ENCODE measurements at regions not wholly inside any gene's neighbourhood (a gene's known extent, or its start where the extent isn't known, plus 50 kb on each side); places are given as distances from the start of the nearest gene placed in this dataset.

DNA sequence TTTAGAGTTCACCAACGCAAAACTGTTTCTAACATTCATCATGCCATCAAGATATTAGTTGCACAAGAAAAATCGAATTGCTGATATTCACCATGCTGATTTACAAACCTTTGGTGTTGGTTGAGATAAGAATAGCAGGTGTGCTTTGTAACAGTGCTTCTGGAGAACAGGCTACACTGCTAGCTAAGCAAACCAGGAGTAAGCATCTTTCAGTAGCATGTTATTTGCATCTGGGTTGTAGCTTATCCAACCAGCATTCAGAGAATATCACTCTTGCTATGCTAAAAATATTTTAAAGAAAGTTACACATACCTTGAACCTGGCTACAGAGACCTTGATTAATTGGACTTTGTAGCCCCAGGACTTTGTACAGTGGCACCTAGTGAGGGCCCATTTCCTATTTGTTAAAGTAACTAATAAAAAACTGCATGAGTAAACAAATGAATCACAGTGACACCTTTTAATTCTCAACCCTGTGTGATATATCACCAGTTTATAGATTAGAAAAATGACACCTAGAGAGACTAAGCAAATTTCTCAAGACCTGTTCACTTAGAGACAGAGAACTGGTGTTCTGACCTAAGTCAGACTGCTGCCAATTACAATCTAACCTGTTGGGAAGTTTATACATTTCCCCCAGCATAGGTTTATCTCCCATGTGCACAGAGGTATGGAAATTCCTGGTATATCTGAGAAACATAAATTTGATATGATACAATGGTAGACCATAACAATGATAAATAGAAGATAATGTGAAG lies 435.5 kb upstream of the TGFBR2 start:
- H3K36me3 ChIP-seq (ENCODE audit: insufficient read depth, low read depth, low read length) = no peaks in the 10 kb centered on the region
- no peak overlapping the region for H3K27ac ChIP-seq (ENCODE audit: low read length)
- no peaks in the 10 kb centered on the region for H3K27me3 ChIP-seq (ENCODE audit: insufficient read depth, low read length)
- H3K9me3 ChIP-seq (ENCODE audit: insufficient read depth, low read depth, low read length) = no peaks in the 10 kb centered on the region
- no peak overlapping the region for H3K9ac ChIP-seq (ENCODE audit: low read depth, low read length)
- no peak overlapping the region for H3K4me3 ChIP-seq (ENCODE audit: low read length)
- H3K4me1 ChIP-seq (ENCODE audit: insufficient read depth, low read length) = peaks cover 5% of the 10 kb centered on the region; the same call in 1 of the 2 replicates

DNA sequence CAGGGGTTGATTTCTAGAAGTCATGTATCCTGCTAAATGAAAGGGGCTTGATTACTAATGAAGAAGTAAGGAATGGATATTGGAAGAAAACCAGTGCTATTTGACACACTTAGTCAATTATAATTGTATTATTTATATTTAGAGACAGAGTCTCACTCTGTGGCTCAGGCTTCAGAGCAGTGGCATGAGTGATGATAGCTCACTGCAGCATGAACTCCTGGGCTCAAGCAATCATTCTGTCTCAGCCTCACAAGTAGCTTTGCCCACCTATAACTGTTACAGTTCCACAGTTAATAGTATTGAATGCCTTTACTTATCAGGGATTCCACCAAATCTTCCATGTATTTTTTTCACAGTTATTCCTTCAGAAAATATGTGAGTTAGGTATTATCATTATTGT lies 432.0 kb upstream of the TGFBR2 start:
- Histone ChIP-seq H3K27ac (ENCODE audit: low read length) (no peak overlapping the region), H3K4me3 (ENCODE audit: low read length) (no peak overlapping the region), H3K27me3 (ENCODE audit: insufficient read depth, low read length) (no peaks in the 10 kb centered on the region), H3K9ac (ENCODE audit: low read depth, low read length) (no peak overlapping the region), H3K36me3 (ENCODE audit: insufficient read depth, low read depth, low read length) (no peaks in the 10 kb centered on the region), H3K4me1 (ENCODE audit: insufficient read depth, low read length) (no peaks in the 10 kb centered on the region), H3K9me3 (ENCODE audit: insufficient read depth, low read depth, low read length) (no peaks in the 10 kb centered on the region)

DNA sequence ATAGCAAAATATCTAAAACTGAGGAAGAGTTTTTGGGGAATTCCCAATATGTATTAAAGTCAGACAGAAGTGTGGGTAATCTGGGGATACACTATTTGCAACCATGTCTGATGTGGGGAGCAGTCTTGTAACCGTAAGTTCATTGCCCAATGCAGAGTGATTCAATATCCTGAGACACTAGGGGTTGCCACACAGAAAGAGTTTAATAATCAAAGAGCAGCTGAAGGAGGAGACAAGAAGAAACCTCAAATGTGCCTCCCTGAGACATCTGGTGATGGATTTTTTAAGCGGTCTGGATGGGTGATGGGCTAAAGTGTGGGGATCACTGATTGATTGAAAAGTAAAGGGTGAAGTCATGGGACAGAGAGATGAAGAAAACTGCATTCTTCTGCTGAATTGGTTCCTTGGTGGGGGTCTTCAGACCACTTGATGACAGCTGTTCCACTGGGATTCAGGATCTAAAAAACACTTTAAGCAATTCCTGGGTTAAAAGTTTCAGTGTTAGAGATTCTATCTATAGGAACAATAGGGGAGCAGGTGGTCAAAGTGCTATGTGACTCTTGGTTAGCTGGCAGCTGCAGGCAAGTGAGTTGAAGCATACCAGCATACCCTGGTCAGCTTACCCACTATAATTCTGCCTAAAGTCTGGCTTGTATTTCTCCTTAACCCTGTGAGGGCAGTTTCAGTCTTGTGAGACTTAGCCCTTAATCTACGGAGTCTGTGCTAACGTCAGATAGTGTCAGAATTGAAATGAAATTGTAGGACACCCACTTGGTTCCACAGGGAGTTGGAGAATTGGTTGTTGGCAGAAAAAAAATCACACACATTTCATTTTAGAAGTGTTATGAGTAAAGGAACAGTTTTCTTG lies 425.9 kb upstream of the TGFBR2 start:
- Histone ChIP-seq H3K27ac (ENCODE audit: low read length) (no peak overlapping the region), H3K27me3 (ENCODE audit: insufficient read depth, low read length) (no peaks in the 10 kb centered on the region), H3K4me1 (ENCODE audit: insufficient read depth, low read length) (no peaks in the 10 kb centered on the region), H3K9me3 (ENCODE audit: insufficient read depth, low read depth, low read length) (no peaks in the 10 kb centered on the region), H3K36me3 (ENCODE audit: insufficient read depth, low read depth, low read length) (no peaks in the 10 kb centered on the region), H3K9ac (ENCODE audit: low read depth, low read length) (no peak overlapping the region), H3K4me3 (ENCODE audit: low read length) (no peak overlapping the region)

GRCh38 chr3:30181178-30181465 lies 425.3 kb upstream of the TGFBR2 start:
- Histone ChIP-seq H3K27ac (ENCODE audit: low read length) (no peak overlapping the region), H3K4me1 (ENCODE audit: insufficient read depth, low read length) (no peaks in the 10 kb centered on the region), H3K27me3 (ENCODE audit: insufficient read depth, low read length) (no peaks in the 10 kb centered on the region), H3K9me3 (ENCODE audit: insufficient read depth, low read depth, low read length) (no peaks in the 10 kb centered on the region), H3K9ac (ENCODE audit: low read depth, low read length) (no peak overlapping the region), H3K4me3 (ENCODE audit: low read length) (no peak overlapping the region), H3K36me3 (ENCODE audit: insufficient read depth, low read depth, low read length) (no peaks in the 10 kb centered on the region)

DNA sequence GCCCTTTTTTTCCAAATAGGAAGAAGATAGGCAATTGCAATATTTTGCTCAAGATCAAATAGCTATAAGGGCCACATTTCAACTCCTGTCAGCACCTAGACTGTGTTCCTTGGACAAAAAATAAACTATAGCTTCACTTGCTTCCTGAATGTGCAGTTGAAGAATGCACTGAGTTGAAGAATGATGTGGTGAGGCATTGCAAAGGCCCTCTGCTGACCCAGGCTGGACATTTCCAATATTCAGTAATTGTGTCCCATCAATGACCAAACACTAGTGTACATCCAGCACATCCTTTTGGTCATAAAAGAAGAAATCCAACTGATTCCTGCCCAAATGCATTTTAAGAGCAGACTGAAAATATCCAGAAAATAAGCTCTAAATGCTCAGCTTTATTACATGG lies 424.8 kb upstream of the TGFBR2 start:
- no peaks in the 10 kb centered on the region for H3K9me3 ChIP-seq (ENCODE audit: insufficient read depth, low read depth, low read length)
- no peak overlapping the region for H3K4me3 ChIP-seq (ENCODE audit: low read length)
- no peak overlapping the region for H3K27ac ChIP-seq (ENCODE audit: low read length)
- H3K36me3 ChIP-seq (ENCODE audit: insufficient read depth, low read depth, low read length) = no peaks in the 10 kb centered on the region
- H3K27me3 ChIP-seq (ENCODE audit: insufficient read depth, low read length) = no peaks in the 10 kb centered on the region
- H3K9ac ChIP-seq (ENCODE audit: low read depth, low read length) = no peak overlapping the region
- H3K4me1 ChIP-seq (ENCODE audit: insufficient read depth, low read length) = no peaks in the 10 kb centered on the region

DNA sequence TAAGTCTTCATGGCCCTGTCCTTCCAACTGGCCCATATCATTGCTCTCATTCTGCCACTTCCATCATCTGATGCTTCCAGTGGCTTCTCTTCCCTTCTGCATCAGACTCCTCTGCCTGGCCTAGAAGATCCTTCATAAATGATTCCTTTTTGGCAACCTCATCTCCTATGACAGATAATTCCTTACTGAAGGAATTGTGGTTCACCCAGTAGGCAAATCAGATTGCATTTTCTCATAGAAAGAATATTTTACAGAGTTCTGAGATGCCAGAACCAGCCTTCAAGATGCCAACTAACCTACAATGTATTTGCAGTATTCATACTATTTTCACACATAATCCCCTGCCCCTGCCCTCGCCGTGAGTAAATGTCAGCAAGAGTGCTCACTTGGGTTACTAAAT lies 423.0 kb upstream of the TGFBR2 start:
- H3K9me3 ChIP-seq (ENCODE audit: insufficient read depth, low read depth, low read length) = no peaks in the 10 kb centered on the region
- no peak overlapping the region for H3K9ac ChIP-seq (ENCODE audit: low read depth, low read length)
- H3K27ac ChIP-seq (ENCODE audit: low read length) = no peak overlapping the region
- H3K36me3 ChIP-seq (ENCODE audit: insufficient read depth, low read depth, low read length) = no peaks in the 10 kb centered on the region
- no peaks in the 10 kb centered on the region for H3K27me3 ChIP-seq (ENCODE audit: insufficient read depth, low read length)
- H3K4me1 ChIP-seq (ENCODE audit: insufficient read depth, low read length) = peaks cover 3% of the 10 kb centered on the region; the same call in 1 of the 2 replicates
- no peak overlapping the region for H3K4me3 ChIP-seq (ENCODE audit: low read length)

DNA sequence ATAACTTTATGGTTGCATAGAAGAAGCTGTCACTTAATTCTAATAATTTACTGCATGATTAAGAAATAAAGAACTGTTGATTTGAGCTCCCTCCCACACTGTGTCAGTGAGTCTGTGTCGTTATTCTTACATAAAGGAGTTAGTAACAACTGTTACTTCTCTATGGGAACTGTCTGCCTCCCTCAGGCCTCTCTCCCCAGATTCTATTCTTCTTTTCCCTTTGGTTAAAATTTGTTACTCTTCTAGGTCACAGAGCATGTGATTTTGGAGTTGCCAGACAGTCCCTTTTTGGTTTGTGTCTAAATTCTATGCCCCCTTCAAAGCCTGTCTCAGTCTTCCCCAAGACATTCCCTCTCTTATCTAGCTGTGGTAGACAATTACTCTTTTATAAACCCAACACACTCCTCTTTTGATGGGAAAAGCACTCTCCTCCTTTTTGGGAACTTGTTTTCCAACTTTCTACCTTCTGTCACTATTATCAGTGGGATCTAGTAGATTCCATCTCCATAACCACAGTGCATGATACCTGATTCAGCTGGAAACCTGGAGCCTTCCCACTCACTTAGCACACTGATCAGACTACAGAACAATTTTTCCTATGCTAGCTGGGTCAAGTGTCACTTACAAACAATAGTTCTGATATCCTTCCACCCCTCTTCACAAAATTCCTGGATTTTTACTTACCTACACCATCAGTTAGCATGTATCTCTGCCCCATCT lies 422.1 kb upstream of the TGFBR2 start:
- Histone ChIP-seq H3K9me3 (ENCODE audit: insufficient read depth, low read depth, low read length) (no peaks in the 10 kb centered on the region), H3K27ac (ENCODE audit: low read length) (no peak overlapping the region), H3K9ac (ENCODE audit: low read depth, low read length) (no peak overlapping the region), H3K4me3 (ENCODE audit: low read length) (no peak overlapping the region), H3K27me3 (ENCODE audit: insufficient read depth, low read length) (no peaks in the 10 kb centered on the region), H3K4me1 (ENCODE audit: insufficient read depth, low read length) (peaks cover 3% of the 10 kb centered on the region; the same call in 1 of the 2 replicates), H3K36me3 (ENCODE audit: insufficient read depth, low read depth, low read length) (no peaks in the 10 kb centered on the region)

- Histone ChIP-seq H3K27me3 (ENCODE audit: insufficient read depth, low read length) (no peaks in the 10 kb centered on the region), H3K9ac (ENCODE audit: low read depth, low read length) (no peak overlapping the region), H3K27ac (ENCODE audit: low read length) (no peak overlapping the region), H3K9me3 (ENCODE audit: insufficient read depth, low read depth, low read length) (no peaks in the 10 kb centered on the region), H3K36me3 (ENCODE audit: insufficient read depth, low read depth, low read length) (no peaks in the 10 kb centered on the region), H3K4me3 (ENCODE audit: low read length) (no peak overlapping the region), H3K4me1 (ENCODE audit: insufficient read depth, low read length) (peaks cover 3% of the 10 kb centered on the region; the same call in 1 of the 2 replicates)
Measured at GRCh38 chr3:30185872-30186271, 420.5 kb upstream of the TGFBR2 start.

DNA sequence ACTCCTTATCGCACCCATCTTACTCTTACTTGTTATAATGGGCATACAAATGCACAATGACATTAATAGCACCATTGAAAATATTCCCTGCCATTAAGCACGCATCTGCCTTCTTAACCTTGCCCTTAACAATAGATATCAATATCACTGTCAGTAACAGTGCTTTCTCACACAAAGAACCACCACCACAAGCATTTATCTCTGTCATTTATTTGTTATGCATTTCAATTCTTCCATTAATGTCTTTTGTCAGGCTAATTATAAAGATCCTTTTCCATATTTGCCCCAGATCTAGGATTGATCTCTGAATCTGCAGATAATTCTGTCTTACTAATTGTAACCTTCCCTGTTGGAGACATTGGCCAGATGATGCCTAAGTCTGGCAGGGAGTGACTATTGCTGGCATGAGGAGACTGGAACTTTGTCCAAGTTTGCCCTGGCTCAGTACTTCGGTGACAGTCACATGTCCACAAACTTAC lies 419.6 kb upstream of the TGFBR2 start:
- H3K9me3 ChIP-seq (ENCODE audit: insufficient read depth, low read depth, low read length) = no peaks in the 10 kb centered on the region
- H3K27me3 ChIP-seq (ENCODE audit: insufficient read depth, low read length) = no peaks in the 10 kb centered on the region
- H3K9ac ChIP-seq (ENCODE audit: low read depth, low read length) = no peak overlapping the region
- H3K27ac ChIP-seq (ENCODE audit: low read length) = no peak overlapping the region
- H3K36me3 ChIP-seq (ENCODE audit: insufficient read depth, low read depth, low read length) = no peaks in the 10 kb centered on the region
- H3K4me1 ChIP-seq (ENCODE audit: insufficient read depth, low read length) = peaks cover 3% of the 10 kb centered on the region; the same call in 1 of the 2 replicates
- no peak overlapping the region for H3K4me3 ChIP-seq (ENCODE audit: low read length)

GRCh38 chr3:30187366-30187765 lies 419.0 kb upstream of the TGFBR2 start:
- peaks cover 3% of the 10 kb centered on the region; the same call in 1 of the 2 replicates for H3K4me1 ChIP-seq (ENCODE audit: insufficient read depth, low read length)
- H3K4me3 ChIP-seq (ENCODE audit: low read length) = no peak overlapping the region
- H3K27ac ChIP-seq (ENCODE audit: low read length) = no peak overlapping the region
- H3K27me3 ChIP-seq (ENCODE audit: insufficient read depth, low read length) = no peaks in the 10 kb centered on the region
- H3K9me3 ChIP-seq (ENCODE audit: insufficient read depth, low read depth, low read length) = no peaks in the 10 kb centered on the region
- H3K9ac ChIP-seq (ENCODE audit: low read depth, low read length) = no peak overlapping the region
- no peaks in the 10 kb centered on the region for H3K36me3 ChIP-seq (ENCODE audit: insufficient read depth, low read depth, low read length)

GRCh38 chr3:30188713-30189112 lies 417.7 kb upstream of the TGFBR2 start:
- Histone ChIP-seq H3K4me3 (ENCODE audit: low read length) (no peak overlapping the region), H3K9ac (ENCODE audit: low read depth, low read length) (no peak overlapping the region), H3K27ac (ENCODE audit: low read length) (no peak overlapping the region)

More at GRCh38 chr3:30188713-30189112, 417.7 kb upstream of the TGFBR2 start:
- H3K4me1 ChIP-seq (ENCODE audit: insufficient read depth, low read length) = peaks cover 3% of the 10 kb centered on the region; the same call in 1 of the 2 replicates
- no peaks in the 10 kb centered on the region for H3K36me3 ChIP-seq (ENCODE audit: insufficient read depth, low read depth, low read length)
- H3K27me3 ChIP-seq (ENCODE audit: insufficient read depth, low read length) = no peaks in the 10 kb centered on the region
- no peaks in the 10 kb centered on the region for H3K9me3 ChIP-seq (ENCODE audit: insufficient read depth, low read depth, low read length)
